ENCODE measurements at regions not wholly inside any gene's neighbourhood (a gene's known extent, or its start where the extent isn't known, plus 50 kb on each side); places are given as distances from the start of the nearest gene placed in this dataset.

DNA sequence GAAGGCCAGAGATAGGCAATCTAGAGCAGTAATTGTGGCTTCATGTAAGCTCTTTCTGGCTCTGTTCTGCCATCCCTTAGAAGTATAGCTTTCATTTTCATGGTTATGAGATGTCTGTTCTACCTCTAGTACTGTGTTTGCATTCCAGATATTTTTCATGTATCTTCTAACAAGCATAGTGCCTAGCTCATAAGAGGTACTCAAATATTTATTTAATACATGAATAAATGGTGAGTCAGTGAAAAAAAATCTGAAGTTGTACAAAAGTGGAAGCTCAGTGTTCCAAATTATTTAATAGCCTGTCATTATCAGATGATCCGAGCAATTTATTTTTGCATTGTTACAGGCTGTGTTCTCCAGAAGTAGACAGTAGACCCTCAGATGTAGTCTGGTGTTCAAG is 64.3 kb downstream of the OXSM start:
- peaks cover 0 to 9% of the 10 kb centered on the region in 2 experiments; a peak in 1 of 4 replicates for H3K9me3 ChIP-seq (ENCODE audit: insufficient read depth in 2 of 2, low read depth in 1 of 2, low read length in 1 of 2)
- no peak overlapping the region for H3K4ac ChIP-seq (replicated peaks; ENCODE audit: insufficient read length, low read depth, low read length)
- H3K23me2 ChIP-seq (ENCODE audit: low read depth, low read length): no peaks in the 10 kb centered on the region
- no peak overlapping the region for H3K27ac ChIP-seq (ENCODE audit: low read depth, low read length)
- no peaks in the 10 kb centered on the region for H3K79me2 ChIP-seq (ENCODE audit: control insufficient read depth in 1 of 2, insufficient read depth in 2 of 2, low read length in 2 of 2)
- no peak overlapping the region for H2AFZ ChIP-seq (ENCODE audit: low read length)
- H2BK20ac ChIP-seq (ENCODE audit: low read length): no peak overlapping the region
- no peaks in the 10 kb centered on the region for H4K20me1 ChIP-seq (replicated peaks in 1 of 2; ENCODE audit: control insufficient read depth in 1 of 2, insufficient read depth in 2 of 2, low read length in 2 of 2)
- no peak overlapping the region for H4K91ac ChIP-seq (replicated peaks; ENCODE audit: insufficient read length, low read length)
- H2BK15ac ChIP-seq (ENCODE audit: low read length): no peak overlapping the region
- WGBS, 2 experiments (ENCODE audit: extremely low coverage in 1 of 2, insufficient coverage in 1 of 2, insufficient read length in 1 of 2, insufficient replicate concordance in 2 of 2, low coverage in 1 of 2, low lambda C conversion rate in 2 of 2, missing lambda C conversion rate in 1 of 2): 100% methylated on average over 1 of the region's 1 CpG; no CpG with 5 or more reads in 1 of the 2 experiments
- H3K23ac ChIP-seq (ENCODE audit: insufficient read length): no peak overlapping the region
- no peaks in the 10 kb centered on the region for H3K36me3 ChIP-seq (ENCODE audit: control insufficient read depth in 2 of 4, insufficient read depth in 4 of 4, low read length in 3 of 4)
- DNase-seq (ENCODE audit: low read depth in 1 of 2, low spot score in 2 of 2) (no peak), FAIRE-seq (no peak)
- no peak overlapping the region for H3K56ac ChIP-seq (replicated peaks; ENCODE audit: insufficient read length, low read depth, low read length)
- H3K27me3 ChIP-seq (replicated peaks in 1 of 4; ENCODE audit: control insufficient read depth in 3 of 4, extremely low read depth in 1 of 4, insufficient read depth in 3 of 4, low read length in 3 of 4): no peaks in the 10 kb centered on the region
- H2BK5ac ChIP-seq (ENCODE audit: low read depth, low read length): no peak overlapping the region
- no peak overlapping the region for H3K18ac ChIP-seq (ENCODE audit: extremely low read depth, low read length)
- H4K8ac ChIP-seq (ENCODE audit: extremely low read depth, insufficient read depth, low read length): no peak overlapping the region
- no peak overlapping the region for H3K9ac ChIP-seq (replicated peaks in 1 of 4; ENCODE audit: extremely low read depth in 1 of 4, low read depth in 3 of 4, low read length in 3 of 4)
- H2BK12ac ChIP-seq (ENCODE audit: low read depth, low read length): no peak overlapping the region
- no peak overlapping the region for H2AK5ac ChIP-seq (ENCODE audit: low read depth, low read length)
- no peaks in the 10 kb centered on the region for H3K79me1 ChIP-seq (ENCODE audit: low read depth, low read length)
- H3K4me1 ChIP-seq (replicated peaks in 1 of 4; ENCODE audit: control insufficient read depth in 3 of 4, insufficient read depth in 4 of 4, low read length in 3 of 4): peaks cover 0 to 7% (median 3%) of the 10 kb centered on the region in 4 experiments; a peak in 2 of 7 replicates
- ChIA-PET POLR2A (ENCODE audit: partially characterized antibody) (interaction anchor here (2.4 kb wide), 1 partner anchor 206 kb away, joined by 7 read pairs; no protein-coding TSS in a partner anchor), CTCF (ENCODE audit: partially characterized antibody) (interaction anchor here (0.7 to 8.4 kb wide), 13 partner anchors 9 to 1900 kb away, joined by 3 to 65 read pairs (median 3); no protein-coding TSS in a partner anchor)
- H3K14ac ChIP-seq (ENCODE audit: insufficient read length): no peak overlapping the region
- no peak overlapping the region for H4K5ac ChIP-seq (ENCODE audit: insufficient read length, low read depth, low read length)
- no peak overlapping the region for H3K4me3 ChIP-seq (ENCODE audit: extremely low read depth in 1 of 4, insufficient read depth in 2 of 4, low read depth in 3 of 4, low read length in 4 of 4)
- no peak overlapping the region for H3K4me2 ChIP-seq (ENCODE audit: insufficient read depth in 1 of 2, low read depth in 2 of 2, low read length in 2 of 2)
- H2BK120ac ChIP-seq (replicated peaks; ENCODE audit: low read depth, low read length): no peak overlapping the region
- TF ChIP-seq SIN3A (conservative IDR thresholded peaks at IDR 0.05 in 1 of 2, IDR thresholded peaks at IDR 0.05 in 1 of 2; ENCODE audit: low read depth in 1 of 2, low read length in 2 of 2) (no peak), ZNF274 (IDR thresholded peaks at IDR 0.05; ENCODE audit: borderline replicate concordance, extremely low read depth, low read length) (no peak), SAP30 (IDR thresholded peaks at IDR 0.05; ENCODE audit: insufficient read depth, insufficient replicate concordance, low read length) (no peak), TEAD4 (IDR thresholded peaks at IDR 0.05; ENCODE audit: low read depth, low read length) (no peak), NRF1 (IDR thresholded peaks at IDR 0.05; ENCODE audit: low read depth, low read length) (no peak), CHD2 (IDR thresholded peaks at IDR 0.05; ENCODE audit: low read length) (no peak), CTBP2 (IDR thresholded peaks at IDR 0.05; ENCODE audit: borderline replicate concordance, insufficient read depth, insufficient read length, low read length) (no peak), RXRA (IDR thresholded peaks at IDR 0.05; ENCODE audit: insufficient read depth, low read depth, low read length) (no peak), RAD21 (IDR thresholded peaks at IDR 0.05 in 1 of 2, conservative IDR thresholded peaks at IDR 0.05 in 1 of 2; ENCODE audit: low read depth in 2 of 2, low read length in 2 of 2) (no peak), SIRT6 (IDR thresholded peaks at IDR 0.05; ENCODE audit: low read length) (no peak), MAFK (IDR thresholded peaks at IDR 0.05; ENCODE audit: low read depth, low read length) (no peak), SUZ12 (IDR thresholded peaks at IDR 0.05; ENCODE audit: low read length) (no peak), POU5F1 (IDR thresholded peaks at IDR 0.05; ENCODE audit: low read depth, low read length) (no peak), RFX5 (IDR thresholded peaks at IDR 0.05; ENCODE audit: borderline replicate concordance, low read depth, low read length) (no peak), ASH2L (IDR thresholded peaks at IDR 0.05; ENCODE audit: low read length) (no peak)
